ENCODE measurements at regions not wholly inside any gene's neighbourhood (a gene's known extent, or its start where the extent isn't known, plus 50 kb on each side); places are given as distances from the start of the nearest gene placed in this dataset.
"Not testable (repeated sequence)": the region's sequence is repeated elsewhere in the genome, so short reads cannot be mapped to it uniquely, and the experiment has no call there.

DNA sequence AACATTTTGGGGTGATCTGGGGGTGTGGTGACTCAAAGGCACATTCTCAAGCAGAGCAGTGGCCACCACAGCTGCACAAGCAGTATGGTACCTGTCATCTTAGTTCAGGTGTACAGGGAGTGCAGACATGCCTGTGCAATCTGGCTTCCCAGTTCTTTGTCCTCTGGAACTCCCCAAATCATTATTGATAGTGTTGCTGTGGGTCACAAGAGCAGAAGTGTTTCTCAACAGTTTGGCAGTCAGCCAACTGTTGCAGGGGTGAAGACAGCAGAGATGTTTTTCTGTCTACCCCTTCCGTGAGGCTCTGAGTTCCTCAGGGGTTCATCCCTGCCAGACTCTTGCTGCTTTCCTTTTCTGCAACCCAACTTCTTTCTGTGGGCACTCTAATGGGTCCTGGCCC, 206.5 kb upstream of the ZSWIM2 start:
- no peak for DNase-seq

DNA sequence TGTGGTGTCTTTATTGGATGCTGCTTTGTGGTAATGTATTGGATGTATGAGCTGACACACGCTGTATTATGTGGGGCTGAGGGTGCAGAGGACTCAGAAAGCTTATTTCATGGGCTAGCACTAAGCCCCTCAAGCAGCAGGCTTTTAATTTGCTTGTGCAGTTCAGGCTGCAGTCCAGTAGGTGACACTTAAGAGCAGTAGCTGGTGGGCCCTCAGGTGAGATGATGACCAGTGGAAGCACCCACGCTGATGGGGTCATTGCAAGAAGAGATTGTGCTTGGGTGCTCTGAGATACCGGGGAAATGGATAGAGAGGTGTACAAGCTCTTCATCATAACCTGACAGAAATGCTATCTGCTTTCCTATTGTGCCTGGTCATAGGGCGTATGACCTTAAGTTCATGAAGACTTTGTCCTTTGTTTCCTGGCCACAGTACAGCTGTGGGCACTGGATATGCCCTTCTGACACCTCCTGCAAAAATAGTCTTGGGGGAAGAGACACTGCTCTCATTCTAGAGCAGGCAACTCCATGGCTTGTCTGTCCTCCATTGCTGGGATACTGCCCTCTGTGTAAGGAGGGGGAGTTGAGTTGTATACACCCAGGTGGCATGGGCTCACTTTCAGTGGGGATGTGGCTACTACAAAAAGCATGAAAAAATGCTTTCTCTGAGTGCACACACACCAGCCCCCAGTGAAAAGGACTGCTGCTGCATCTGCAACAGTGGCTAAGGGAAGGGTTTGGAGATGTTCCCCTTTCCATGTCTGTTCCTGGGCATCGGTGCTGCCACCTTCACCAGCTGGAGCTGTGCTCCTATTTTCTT, 205.7 kb upstream of the ZSWIM2 start:
- no peak for DNase-seq

DNA sequence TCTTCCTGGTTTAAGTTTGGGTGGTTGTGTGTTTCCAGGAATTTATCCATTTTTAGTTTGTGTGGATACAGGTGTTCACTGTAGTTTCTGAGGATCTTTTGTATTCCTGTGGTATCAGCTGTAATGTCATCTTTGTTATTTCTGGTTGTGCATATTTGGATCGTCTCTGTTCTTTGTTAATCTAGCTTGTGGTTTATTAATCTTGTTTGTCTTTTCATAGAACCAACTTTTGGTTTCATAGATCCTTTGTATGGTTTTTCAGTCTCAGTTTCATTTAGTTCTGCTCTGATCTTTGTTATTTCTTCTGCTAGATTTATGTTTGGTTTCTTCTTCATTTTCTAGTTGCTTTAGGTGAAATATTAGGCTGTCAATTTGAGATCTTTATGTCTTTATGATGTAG, 202.4 kb upstream of the ZSWIM2 start:
- DNase-seq, result no peak

DNA sequence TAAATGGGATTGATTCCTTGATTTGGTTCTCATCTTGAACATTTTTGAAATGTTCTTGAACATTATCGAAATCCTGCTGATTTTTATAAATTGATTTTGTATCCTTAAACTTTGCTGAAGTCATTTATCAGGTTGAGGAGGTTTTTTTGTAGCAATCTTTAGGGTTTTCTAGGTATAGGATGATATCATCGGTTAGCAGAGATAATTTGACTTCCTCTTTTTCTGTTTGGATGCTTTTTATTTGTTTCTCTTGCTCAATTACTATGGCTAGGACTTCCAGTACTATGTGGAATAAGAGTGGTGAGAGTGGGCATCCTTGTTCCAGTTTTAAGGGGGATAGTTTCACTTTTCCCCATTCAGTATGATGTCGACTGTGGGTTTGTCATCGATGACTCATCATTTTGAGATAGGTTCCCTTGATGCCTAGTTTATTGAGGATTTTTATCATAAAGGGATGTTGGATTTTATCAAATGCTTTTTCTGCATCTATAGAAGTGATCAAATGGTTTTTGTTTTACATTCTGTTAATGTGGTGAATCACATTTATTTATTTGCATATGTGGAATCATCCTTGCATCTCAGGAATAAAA, 201.5 kb upstream of the ZSWIM2 start:
- peak; percentile 12 for DNase-seq

DNA sequence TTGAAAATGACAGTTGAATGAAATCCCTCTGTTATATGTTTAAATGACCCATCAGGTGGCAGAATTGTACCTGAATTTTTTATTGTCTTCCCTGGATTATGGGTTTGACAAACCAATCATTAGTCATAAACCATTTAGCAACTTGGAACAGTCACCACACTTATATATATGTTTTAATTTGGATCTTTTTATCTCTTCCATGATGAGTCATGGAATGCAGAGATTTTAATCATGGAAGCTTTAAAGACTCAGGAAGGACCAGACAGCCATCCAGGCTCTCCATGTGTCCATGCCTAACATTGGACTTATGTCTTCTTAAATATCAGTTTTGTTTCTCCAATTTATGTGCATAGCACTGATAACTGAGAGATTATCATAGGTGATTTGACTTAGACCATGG, 188.3 kb upstream of the ZSWIM2 start:
- DNase-seq, result no peak

DNA sequence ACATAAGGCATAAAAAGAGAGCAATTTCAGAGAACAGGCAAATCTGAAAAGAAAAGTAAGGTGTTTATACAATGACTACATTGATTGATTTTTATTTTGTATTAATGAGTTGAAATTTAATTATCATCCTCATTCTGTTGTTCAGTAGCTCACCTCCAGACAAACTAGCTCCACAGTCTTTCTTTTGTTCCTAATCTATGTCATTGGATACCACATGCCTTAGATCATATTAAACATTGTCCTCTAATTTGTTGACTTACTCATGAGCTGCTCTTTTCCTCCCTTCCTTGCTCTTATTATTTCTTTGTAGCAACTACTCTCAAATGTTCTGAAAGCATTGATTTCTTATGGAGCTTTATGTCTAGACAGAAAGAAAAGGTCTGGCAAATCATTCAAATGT, 185.5 kb upstream of the ZSWIM2 start:
- DNase-seq, result no peak

DNA sequence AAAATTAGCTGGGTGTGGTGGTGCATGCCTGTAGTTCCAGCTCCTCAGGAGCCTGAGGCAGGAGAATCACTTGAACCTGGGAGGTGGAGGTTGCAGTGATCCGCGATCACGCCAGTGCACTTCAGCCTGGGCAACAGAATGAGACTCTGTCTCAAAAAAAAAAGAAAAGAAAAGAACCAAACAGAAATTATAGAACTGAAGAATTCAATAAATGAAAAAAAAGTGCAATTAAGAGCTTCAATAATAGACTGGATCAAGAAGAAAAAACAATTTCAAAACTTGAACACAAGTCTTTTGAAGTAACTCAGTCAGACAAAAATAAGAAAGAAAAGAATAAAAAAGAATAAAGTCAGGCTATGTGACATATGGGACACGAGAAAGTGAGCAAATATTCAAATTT, 175.8 kb upstream of the ZSWIM2 start:
- no peak for DNase-seq

DNA sequence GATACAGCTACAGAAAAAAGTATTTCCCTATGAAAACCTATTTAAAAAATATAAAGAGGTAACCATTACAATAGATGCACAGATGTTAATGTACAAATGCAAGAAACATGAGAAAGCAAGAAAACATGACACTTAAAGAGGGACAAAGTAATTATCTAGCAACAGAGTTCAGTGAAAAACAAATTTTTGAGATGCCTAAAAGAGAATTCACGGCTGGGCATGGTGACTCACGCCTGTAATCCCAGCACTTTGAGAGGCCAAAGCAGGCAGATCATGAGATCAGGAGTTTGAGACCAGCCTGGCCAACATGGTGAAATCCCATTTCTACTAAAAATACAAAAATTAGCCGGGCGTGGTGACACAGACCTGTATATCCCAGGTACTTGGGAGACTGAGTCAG, 175.0 kb upstream of the ZSWIM2 start:
- not testable (repeated sequence) for DNase-seq

DNA sequence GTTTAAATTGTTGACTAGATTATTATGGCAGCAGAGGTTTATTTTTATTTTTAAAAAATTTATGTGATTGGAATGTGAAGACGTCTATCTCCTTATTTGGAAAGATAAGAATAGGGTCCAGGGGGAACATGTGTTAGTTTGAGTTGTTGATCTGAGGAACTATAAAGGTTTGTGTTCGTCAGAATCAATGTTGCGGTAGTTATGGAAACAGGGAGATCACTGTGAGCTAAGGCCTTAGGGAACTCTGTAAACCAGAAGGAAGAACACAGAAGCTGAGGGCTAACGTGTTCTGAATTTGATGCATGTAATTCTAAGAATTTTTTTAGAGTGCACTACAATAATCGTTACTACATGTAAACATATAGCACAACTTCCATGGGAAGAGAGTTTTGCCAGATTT, 168.5 kb upstream of the ZSWIM2 start:
- DNase-seq, result no peak

DNA sequence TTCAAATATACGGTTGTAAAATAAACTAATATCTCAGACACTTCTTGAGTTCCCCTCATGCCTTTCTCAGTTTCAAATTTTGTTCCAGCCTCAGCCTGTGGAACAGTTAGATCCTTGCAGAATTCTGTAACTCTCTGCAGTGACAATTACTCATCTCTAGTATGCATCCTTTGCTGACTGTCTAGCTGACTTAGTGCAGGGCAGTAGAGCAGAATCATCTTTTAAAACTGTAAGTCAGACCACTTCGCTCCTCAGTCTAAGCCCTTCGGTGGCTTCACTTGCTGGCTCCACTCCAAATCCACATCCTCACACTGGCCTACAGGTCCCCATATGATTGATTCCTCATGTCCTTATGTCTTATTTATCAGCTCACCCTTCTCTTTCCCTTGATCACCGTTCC, 164.1 kb upstream of the ZSWIM2 start:
- peak; percentile 26 for DNase-seq

DNA sequence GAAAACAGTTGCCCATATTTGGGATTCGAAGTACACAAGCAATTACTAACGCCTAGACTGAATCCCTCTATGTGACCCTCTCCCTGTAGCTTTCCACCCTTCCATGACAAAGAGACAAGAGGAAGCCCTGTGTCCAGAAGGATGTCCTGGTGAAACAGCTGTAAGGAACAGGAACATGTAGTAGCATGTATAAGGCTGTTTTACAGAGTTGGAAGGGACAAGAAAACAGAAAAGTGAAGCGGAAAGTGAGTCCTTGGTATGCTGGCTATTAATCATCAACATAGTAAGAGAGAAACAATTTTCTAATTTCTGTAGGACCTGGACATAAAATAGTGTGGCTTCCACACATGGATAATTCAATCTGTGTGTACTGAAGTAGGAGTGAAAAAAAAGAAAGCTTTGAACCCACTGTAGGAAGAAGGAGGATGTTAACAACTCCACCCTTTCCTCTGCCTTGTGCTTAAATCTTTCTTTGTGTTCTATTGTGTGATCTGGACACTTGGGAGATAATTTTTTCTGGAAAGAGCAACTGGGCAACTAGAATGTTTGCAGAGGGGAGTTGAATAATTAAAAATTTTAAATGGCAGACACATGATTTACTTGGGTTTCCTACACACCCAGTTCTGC, 162.3 kb upstream of the ZSWIM2 start:
- DNase-seq, result no peak

DNA sequence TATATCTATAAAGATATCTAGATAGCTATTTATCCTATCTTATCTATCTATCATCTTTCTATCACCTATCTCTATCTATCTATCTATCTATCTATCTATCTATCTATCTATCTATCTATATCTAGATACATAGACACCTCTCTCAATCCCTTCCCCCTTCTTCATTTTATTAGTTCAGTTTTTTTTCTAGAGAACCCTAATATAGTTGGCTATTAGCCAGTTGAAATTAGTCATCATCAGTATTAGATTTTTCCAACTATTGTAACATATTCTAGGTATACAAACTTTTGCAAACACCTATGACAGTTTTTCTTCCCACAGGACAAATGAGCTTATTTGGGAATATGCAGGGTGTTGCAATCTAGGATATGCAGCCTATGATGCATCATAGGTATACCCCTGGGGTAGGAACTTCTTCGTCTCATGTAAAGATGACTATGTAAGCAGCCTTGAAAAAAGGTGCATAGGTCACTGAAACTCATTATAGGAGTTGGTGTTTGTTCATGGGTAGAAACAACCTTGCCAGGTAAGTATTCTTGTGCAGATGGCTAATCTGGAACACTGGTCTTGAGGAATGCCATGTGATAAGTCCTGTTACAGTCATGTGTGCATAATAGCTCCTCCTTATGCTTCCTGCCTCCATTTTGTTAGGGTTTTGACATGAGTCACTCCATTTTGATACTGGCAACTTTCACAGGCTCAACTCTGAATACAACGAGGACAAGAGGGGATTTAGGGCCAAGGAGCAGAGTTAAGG, 160.7 kb upstream of the ZSWIM2 start:
- no peak for DNase-seq

DNA sequence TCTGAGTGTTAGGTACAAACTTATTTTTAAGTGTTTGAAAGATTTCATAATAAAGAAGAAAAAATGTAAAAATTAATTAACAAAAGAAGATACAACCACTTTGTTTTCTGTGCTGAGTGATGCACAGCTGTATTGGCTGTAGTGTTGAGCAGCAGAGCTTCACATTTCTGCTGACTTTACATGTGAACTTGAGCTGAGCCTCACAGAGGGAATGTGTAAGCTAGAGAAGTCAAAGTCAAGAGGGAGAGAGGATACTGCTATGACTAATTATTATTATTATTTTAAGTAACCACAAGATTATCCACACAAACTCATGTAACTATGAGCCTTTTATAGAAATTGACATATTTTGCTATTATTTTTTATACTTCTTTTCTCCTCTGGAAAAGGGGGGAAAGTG, 159.1 kb upstream of the ZSWIM2 start:
- peak; percentile 43 for DNase-seq

DNA sequence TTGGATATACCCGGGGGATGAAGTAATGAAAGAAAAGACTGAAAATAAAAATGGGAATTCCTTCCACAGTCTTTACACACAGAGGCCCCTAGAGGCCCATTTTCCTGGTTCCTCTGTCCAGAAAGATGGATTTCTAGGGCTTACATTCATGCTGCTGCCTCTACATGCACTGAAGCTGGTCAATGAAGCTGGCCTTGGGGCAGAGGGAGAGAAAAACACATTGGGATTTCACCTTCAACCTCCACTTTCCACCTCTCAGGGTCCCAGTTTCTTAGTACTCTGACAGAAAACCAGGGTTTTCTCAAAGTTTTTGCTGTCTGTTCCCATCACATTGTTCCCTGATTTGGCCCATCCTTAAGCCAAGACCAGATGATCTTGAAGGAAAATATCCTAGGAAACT, 154.6 kb upstream of the ZSWIM2 start:
- no peak for DNase-seq

DNA sequence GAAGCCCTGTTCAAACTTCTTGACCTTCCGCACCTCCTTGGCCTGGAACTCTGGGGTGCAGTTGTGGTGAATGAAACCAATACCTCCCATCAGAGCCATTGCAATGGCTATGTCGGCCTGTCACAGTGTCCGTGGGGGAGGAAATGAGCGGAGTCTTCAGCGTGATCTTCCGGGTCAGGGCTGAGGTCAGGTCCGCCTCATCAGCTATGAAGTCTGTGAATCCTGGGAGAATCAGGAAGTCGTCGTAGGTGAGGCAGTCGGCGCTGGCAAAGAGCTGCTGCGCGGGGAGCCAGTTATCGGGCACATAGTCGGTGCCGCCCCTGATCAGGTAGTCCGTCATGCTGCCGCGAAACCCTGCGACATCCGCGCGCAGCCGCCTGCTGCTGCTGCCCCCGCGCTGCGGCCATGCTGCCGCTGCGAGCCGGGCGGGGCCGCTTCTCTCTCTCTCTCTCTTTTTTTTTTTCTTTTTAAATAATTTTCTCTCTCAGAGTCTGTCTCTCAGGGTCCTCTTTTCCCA, 154.1 kb upstream of the ZSWIM2 start:
- peak; percentile 9 for DNase-seq

DNA sequence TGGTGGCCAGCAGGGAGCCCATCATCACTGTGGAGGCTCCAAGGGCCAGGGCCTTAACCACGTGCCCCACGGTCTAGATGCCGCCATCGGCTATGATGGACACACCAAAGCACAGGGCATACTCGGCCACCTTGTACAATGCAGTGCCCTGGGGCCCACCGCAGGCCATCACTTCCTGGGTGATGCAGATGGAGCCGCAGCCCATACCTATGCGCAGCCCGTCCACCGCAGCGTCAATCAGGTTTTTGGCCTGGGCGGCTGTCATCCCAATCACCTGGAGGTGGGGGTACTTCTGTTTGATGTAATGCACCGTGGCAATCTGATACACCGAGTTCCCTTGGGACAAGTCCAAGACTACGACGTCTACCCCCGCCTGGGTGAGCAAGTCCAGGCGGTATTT, 153.3 kb upstream of the ZSWIM2 start:
- no peak for DNase-seq

DNA sequence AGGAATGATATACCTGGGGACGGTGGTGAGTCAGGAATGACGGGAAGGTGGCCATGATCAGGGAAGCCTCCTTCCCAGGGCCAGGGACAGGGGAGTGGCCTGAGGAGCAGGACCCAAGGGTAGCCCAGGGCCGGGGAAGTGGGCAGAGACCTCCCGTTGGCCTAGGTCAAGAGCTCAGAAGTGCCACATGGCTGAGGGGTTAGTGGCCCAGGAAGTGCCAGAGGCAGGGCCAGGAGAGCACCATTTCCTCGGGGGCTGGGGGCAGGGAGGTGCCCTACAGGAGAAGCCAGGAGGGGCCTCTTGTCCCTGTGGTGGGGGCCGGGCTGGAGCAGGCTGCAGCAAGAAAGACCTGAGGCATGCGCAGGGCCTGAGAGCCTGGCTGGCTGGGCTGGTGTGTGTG, 152.3 kb upstream of the ZSWIM2 start:
- no peak for DNase-seq

DNA sequence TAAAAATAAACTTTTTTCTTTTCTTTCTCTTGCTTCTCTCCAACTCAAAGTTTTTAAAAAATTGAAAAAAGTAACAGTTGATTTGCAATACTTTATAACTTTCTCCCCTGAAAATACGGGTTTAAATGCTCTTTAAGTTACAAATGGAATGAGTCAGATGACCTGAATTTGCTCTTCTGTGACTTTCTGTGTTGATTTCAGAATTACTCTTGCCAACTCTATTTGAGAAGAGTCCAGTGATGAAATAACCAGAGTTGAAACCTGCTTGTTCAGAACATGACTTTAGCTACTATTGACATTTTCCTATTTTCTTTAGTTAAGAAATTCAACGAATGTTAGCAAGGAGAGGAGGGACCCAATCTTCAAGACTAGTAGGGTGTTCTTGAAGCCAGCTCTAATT, 146.1 kb upstream of the ZSWIM2 start:
- peak; percentile 54 for DNase-seq

DNA sequence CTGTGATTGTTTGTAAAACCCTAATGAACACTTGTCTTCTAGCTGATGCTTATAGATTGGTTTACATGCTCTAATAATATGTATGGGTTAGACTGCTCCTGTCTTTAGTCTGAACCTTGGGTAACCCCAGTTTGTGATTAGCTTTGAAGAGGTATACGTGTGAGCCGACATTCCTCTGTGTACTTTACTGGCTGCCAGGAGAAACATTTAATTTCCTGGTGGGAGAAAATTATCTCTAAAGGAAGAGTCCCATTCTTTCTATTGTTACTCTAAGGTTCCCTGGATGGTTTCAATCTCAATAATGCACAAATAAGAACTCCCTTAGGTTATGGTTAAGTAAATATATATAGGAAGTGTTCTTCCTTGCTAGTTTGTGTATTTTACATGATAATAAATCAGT, 143.6 kb upstream of the ZSWIM2 start:
- DNase-seq, result no peak

DNA sequence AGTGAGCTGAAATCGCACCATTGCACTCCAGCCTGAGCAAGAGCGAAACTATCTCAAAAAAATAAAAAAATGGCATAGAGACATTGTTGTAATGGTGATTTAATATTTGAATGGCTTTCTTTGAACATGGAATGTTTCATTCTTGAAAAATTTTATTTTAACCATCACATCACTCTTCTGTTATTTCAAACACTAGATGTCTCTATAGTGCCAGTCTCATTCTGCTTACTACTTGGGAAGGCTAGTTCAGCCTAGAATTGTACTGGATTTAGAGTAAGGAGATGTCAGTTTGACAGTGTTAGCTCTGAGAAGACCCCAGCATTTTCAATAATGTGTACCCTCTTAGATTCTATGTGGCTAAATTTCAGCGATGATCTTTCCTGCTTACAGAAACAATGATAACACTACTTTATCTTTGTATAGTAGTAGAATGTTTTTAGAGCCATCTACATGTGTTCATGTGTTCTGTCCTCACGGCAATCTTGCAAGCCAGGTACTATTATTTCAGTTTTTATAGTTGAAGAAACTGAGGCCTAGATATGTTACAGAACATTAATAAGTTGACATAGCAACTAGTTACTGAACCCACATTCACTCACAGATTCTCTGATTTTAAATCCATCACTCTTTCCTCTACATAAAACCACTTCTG, 142.9 kb upstream of the ZSWIM2 start:
- no peak for DNase-seq

DNA sequence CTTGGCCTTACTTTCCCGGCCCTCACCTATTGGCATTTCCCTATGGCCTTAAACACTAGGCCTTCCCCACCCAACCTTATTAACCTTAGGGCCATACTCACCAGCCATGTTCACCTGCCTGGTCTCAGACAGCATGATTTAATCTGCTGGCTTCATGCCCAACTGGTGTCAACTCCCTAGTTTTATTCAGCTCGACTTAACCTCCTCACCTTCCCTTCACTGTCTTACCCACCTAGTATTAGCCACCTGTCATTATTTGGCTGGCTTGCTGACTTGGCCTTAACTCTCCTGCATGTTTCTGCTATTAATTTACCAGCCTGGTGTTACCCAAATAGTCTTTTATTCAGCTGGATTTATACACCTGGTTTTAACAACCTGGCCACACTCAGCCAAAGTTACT, 136.0 kb upstream of the ZSWIM2 start:
- no peak for DNase-seq

DNA sequence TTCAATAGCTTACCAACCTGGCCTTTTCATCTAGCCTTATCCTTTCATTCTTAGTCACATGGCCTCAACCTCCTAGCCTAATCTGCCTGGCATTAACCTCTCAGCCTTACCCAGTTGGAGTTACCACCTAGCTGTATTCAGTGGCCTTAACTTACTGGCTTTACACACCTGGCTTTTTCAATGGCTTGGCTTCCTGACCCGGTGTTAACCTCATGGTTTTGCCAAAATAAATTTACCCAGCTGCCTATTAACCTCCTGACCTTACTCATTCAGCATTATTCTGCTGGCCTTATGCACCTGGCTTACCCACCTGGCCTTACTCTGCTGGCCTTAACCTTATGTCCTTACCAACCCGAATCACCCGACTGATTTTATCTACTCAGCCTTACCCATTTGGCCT, 135.5 kb upstream of the ZSWIM2 start:
- no peak for DNase-seq

Data from fibroblast of upper back skin (primary cell).